GM23338 (cell line): ENCODE measurements at regions not wholly inside any gene's neighbourhood (a gene's known extent, or its start where the extent isn't known, plus 50 kb on each side); places are given as distances from the start of the nearest gene placed in this dataset.

Experiments used
- ATAC-seq: fragments of 200-7000 bp; cut with Tn5 transposase; 3 replicates; pipeline ENCODE4 v1.9.1; 2020
- DNase-seq: peaks from one replicate; pipeline ENCODE4 v3.0.0-alpha.2; 2015; ENCODE audit warnings: low spot score
- H2AFZ ChIP-seq: fragments of 200-600 bp; sonication (generic); 2 replicates; pipeline ENCODE4 v1.8.0; 2016; ENCODE audit warnings: antibody characterized with exemption, mild to moderate bottlenecking, moderate library complexity
- H3F3A ChIP-seq: fragments of 200-600 bp; sonication (generic); replicated peaks from 2 replicates; pipeline ENCODE4 v1.8.0; 2017; ENCODE audit warnings: antibody characterized with exemption, mixed run types, low read depth
- H3K27ac ChIP-seq: fragments of 200-600 bp; sonication (generic); 2 replicates; pipeline ENCODE4 v1.6.1; 2016; ENCODE audit warnings: low read depth
- H3K27me3 ChIP-seq: fragments of 200-600 bp; sonication (generic); 2 replicates; pipeline ENCODE4 v1.8.0; 2016; ENCODE audit warnings: mild to moderate bottlenecking, mixed run types, moderate library complexity; ENCODE audit not compliant: insufficient read depth
- H3K36me3 ChIP-seq: fragments of 200-600 bp; sonication (generic); 2 replicates; pipeline ENCODE4 v1.8.0; 2016; ENCODE audit warnings: mild to moderate bottlenecking; ENCODE audit not compliant: insufficient read depth
- H3K4me1 ChIP-seq: fragments of 200-600 bp; sonication (generic); 2 replicates; pipeline ENCODE4 v1.8.0; 2016; ENCODE audit warnings: mild to moderate bottlenecking, moderate library complexity; ENCODE audit not compliant: insufficient read depth
- H3K4me2 ChIP-seq: fragments of 200-600 bp; sonication (generic); 2 replicates; pipeline ENCODE4 v1.7.1; 2017; ENCODE audit warnings: mixed run types
- H3K4me3 ChIP-seq: fragments of 200-600 bp; sonication (generic); 2 replicates; pipeline ENCODE4 v1.6.1; 2016; ENCODE audit warnings: mixed run types
- H3K79me2 ChIP-seq: fragments of 200-600 bp; sonication (generic); replicated peaks from 2 replicates; pipeline ENCODE4 v1.8.0; 2017; ENCODE audit warnings: mild to moderate bottlenecking; ENCODE audit not compliant: insufficient read depth
- H3K9me2 ChIP-seq: fragments of 200-600 bp; sonication (generic); 2 replicates; pipeline ENCODE4 v1.8.0; 2017; ENCODE audit not compliant: insufficient read depth
- H4K20me1 ChIP-seq: fragments of 200-600 bp; sonication (generic); replicated peaks from 2 replicates; pipeline ENCODE4 v1.8.0; 2017; ENCODE audit warnings: mild to moderate bottlenecking; ENCODE audit not compliant: insufficient read depth
- H3K27ac Mint-ChIP-seq: 2 replicates; pipeline ENCODE4 v1.8.0; 2020; ENCODE audit warnings: inconsistent platforms, mild to moderate bottlenecking, moderate library complexity, mixed read lengths
- H3K27me3 Mint-ChIP-seq: 3 replicates; pipeline ENCODE4 v1.8.0; 2022; ENCODE audit warnings: low read depth, mild to moderate bottlenecking, moderate library complexity, mixed read lengths, inconsistent platforms; ENCODE audit not compliant: insufficient read depth, poor library complexity
- H3K36me3 Mint-ChIP-seq: 3 replicates; pipeline ENCODE4 v1.8.0; 2021; ENCODE audit warnings: low read depth, mild to moderate bottlenecking, inconsistent platforms, moderate library complexity, mixed read lengths
- H3K4me1 Mint-ChIP-seq: 3 replicates; pipeline ENCODE4 v1.8.0; 2020; ENCODE audit warnings: mild to moderate bottlenecking, inconsistent platforms, mixed read lengths
- H3K4me3 Mint-ChIP-seq: 3 replicates; pipeline ENCODE4 v1.8.0; 2021; ENCODE audit warnings: moderate library complexity, mild to moderate bottlenecking, inconsistent platforms, mixed read lengths
- H3K9me3 Mint-ChIP-seq: 3 replicates; pipeline ENCODE4 v1.8.0; 2020; ENCODE audit warnings: moderate library complexity, mild to moderate bottlenecking, inconsistent platforms, mixed read lengths
- CREB1 ChIP-seq: fragments of 250-450 bp; sonication (Bioruptor Pico); IDR thresholded peaks from 2 replicates; pipeline ENCODE4 v1.5.0; 2020; ENCODE audit warnings: low read depth, mild to moderate bottlenecking, moderate library complexity
- EZH2 ChIP-seq: fragments of 200-600 bp; sonication (generic); IDR thresholded peaks from one replicate; pipeline ENCODE4 v1.8.0; 2017; ENCODE audit warnings: antibody characterized with exemption, mild to moderate bottlenecking, low read depth; ENCODE audit not compliant: unreplicated experiment
- EZH2phosphoT487 ChIP-seq: fragments of 200-600 bp; sonication (generic); IDR thresholded peaks from one replicate; pipeline ENCODE4 v1.8.1; 2018; ENCODE audit warnings: antibody characterized with exemption; ENCODE audit not compliant: unreplicated experiment
- JUNB ChIP-seq: IDR thresholded peaks from one replicate; pipeline ENCODE4 v1.6.1; 2016; ENCODE audit warnings: antibody characterized with exemption; ENCODE audit not compliant: unreplicated experiment
- NANOG ChIP-seq: IDR thresholded peaks from 2 replicates; pipeline ENCODE4 v1.6.1; 2016; ENCODE audit warnings: antibody characterized with exemption, borderline replicate concordance
- POLR2AphosphoS5 ChIP-seq: IDR thresholded peaks from 2 replicates; pipeline ENCODE4 v1.6.1; 2016; ENCODE audit warnings: antibody characterized with exemption, low read depth
- REST ChIP-seq: IDR thresholded peaks from one replicate; pipeline ENCODE4 v1.6.1; 2018; ENCODE audit warnings: antibody characterized with exemption; ENCODE audit not compliant: unreplicated experiment
- STAT1 ChIP-seq: IDR thresholded peaks from one replicate; pipeline ENCODE4 v1.6.1; 2016; ENCODE audit warnings: antibody characterized with exemption; ENCODE audit not compliant: unreplicated experiment
- ZNF114 ChIP-seq: fragments of 250-450 bp; sonication (Bioruptor Pico); IDR thresholded peaks from 2 replicates; pipeline ENCODE4 v1.5.0; 2020; ENCODE audit warnings: mild to moderate bottlenecking, moderate library complexity
- ZNF331 ChIP-seq: fragments of 250-450 bp; sonication (Bioruptor Pico); IDR thresholded peaks from 2 replicates; pipeline ENCODE4 v1.5.0; 2020; ENCODE audit warnings: low read depth, mild to moderate bottlenecking, moderate library complexity
- TF ChIP-seq, protein P1 (sequence below): IDR thresholded peaks from 2 replicates; pipeline ENCODE4 v1.6.1; 2016; ENCODE audit warnings: antibody characterized with exemption
- TF ChIP-seq, protein P2 (sequence below), 2 experiments: fragments of 200-600 bp in 1 of 2; sonication (generic) in 1 of 2; conservative IDR thresholded peaks; 2 replicates each; pipeline versions ENCODE4 v1.5.1 to v1.6.1; 2016 to 2017; ENCODE audit warnings: antibody characterized with exemption in 2 of 2, low read depth in 2 of 2, mild to moderate bottlenecking in 2 of 2, moderate library complexity in 1 of 2
- TF ChIP-seq, protein P3 (sequence below): fragments of 250-450 bp; sonication (Bioruptor Pico); IDR thresholded peaks from 2 replicates; pipeline ENCODE4 v1.5.0; 2020; ENCODE audit warnings: mild to moderate bottlenecking, moderate library complexity

DNA sequence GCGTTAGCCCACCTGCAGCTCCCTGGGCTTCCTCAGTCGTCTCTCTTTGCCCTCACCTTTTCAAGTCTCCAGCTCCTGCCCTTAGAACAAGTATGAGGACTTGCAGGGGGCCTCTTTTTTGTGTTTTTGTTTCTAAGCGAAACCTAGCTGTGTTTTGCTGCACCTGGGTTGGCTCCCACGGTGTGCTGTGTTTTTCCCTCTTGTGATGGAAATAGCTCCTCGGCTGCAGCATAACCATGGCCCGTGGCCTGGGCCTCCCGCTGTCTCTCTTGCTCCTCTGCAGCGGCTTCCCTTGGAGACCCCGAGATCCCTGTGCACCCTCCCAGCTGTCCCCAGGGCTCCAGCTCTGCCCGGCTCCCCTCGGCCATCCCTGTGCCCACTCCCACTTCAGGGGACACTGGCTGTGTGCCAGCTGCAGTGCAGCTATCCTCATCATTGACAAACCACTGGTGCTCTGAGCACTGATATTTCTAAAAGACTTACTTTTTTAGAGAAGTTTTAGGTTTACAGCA is 75.6 kb upstream of the TCERG1L start:
- H3K36me3 ChIP-seq, result no peaks in the 10 kb centered on the region
- no peaks in the 10 kb centered on the region for H3F3A ChIP-seq
- H3K27me3 ChIP-seq, result no peaks in the 10 kb centered on the region
- no peak for TF ChIP-seq EZH2phosphoT487
- TF ChIP-seq, protein P1, sequence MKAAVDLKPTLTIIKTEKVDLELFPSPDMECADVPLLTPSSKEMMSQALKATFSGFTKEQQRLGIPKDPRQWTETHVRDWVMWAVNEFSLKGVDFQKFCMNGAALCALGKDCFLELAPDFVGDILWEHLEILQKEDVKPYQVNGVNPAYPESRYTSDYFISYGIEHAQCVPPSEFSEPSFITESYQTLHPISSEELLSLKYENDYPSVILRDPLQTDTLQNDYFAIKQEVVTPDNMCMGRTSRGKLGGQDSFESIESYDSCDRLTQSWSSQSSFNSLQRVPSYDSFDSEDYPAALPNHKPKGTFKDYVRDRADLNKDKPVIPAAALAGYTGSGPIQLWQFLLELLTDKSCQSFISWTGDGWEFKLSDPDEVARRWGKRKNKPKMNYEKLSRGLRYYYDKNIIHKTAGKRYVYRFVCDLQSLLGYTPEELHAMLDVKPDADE, result no peak
- no peak for TF ChIP-seq REST
- TF ChIP-seq NANOG, result no peak
- no peak for TF ChIP-seq JUNB
- TF ChIP-seq CREB1 (CRISPR knock-in tag), result no peak
- TF ChIP-seq POLR2AphosphoS5, result no peak
- TF ChIP-seq, protein P2, sequence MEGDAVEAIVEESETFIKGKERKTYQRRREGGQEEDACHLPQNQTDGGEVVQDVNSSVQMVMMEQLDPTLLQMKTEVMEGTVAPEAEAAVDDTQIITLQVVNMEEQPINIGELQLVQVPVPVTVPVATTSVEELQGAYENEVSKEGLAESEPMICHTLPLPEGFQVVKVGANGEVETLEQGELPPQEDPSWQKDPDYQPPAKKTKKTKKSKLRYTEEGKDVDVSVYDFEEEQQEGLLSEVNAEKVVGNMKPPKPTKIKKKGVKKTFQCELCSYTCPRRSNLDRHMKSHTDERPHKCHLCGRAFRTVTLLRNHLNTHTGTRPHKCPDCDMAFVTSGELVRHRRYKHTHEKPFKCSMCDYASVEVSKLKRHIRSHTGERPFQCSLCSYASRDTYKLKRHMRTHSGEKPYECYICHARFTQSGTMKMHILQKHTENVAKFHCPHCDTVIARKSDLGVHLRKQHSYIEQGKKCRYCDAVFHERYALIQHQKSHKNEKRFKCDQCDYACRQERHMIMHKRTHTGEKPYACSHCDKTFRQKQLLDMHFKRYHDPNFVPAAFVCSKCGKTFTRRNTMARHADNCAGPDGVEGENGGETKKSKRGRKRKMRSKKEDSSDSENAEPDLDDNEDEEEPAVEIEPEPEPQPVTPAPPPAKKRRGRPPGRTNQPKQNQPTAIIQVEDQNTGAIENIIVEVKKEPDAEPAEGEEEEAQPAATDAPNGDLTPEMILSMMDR (conservative IDR thresholded peaks at IDR 0.05; ENCODE audit: low read depth in 2 of 2), result no peak
- TF ChIP-seq ZNF331, result no peak
- TF ChIP-seq ZNF114 (CRISPR knock-in tag), result no peak
- TF ChIP-seq, protein P3, sequence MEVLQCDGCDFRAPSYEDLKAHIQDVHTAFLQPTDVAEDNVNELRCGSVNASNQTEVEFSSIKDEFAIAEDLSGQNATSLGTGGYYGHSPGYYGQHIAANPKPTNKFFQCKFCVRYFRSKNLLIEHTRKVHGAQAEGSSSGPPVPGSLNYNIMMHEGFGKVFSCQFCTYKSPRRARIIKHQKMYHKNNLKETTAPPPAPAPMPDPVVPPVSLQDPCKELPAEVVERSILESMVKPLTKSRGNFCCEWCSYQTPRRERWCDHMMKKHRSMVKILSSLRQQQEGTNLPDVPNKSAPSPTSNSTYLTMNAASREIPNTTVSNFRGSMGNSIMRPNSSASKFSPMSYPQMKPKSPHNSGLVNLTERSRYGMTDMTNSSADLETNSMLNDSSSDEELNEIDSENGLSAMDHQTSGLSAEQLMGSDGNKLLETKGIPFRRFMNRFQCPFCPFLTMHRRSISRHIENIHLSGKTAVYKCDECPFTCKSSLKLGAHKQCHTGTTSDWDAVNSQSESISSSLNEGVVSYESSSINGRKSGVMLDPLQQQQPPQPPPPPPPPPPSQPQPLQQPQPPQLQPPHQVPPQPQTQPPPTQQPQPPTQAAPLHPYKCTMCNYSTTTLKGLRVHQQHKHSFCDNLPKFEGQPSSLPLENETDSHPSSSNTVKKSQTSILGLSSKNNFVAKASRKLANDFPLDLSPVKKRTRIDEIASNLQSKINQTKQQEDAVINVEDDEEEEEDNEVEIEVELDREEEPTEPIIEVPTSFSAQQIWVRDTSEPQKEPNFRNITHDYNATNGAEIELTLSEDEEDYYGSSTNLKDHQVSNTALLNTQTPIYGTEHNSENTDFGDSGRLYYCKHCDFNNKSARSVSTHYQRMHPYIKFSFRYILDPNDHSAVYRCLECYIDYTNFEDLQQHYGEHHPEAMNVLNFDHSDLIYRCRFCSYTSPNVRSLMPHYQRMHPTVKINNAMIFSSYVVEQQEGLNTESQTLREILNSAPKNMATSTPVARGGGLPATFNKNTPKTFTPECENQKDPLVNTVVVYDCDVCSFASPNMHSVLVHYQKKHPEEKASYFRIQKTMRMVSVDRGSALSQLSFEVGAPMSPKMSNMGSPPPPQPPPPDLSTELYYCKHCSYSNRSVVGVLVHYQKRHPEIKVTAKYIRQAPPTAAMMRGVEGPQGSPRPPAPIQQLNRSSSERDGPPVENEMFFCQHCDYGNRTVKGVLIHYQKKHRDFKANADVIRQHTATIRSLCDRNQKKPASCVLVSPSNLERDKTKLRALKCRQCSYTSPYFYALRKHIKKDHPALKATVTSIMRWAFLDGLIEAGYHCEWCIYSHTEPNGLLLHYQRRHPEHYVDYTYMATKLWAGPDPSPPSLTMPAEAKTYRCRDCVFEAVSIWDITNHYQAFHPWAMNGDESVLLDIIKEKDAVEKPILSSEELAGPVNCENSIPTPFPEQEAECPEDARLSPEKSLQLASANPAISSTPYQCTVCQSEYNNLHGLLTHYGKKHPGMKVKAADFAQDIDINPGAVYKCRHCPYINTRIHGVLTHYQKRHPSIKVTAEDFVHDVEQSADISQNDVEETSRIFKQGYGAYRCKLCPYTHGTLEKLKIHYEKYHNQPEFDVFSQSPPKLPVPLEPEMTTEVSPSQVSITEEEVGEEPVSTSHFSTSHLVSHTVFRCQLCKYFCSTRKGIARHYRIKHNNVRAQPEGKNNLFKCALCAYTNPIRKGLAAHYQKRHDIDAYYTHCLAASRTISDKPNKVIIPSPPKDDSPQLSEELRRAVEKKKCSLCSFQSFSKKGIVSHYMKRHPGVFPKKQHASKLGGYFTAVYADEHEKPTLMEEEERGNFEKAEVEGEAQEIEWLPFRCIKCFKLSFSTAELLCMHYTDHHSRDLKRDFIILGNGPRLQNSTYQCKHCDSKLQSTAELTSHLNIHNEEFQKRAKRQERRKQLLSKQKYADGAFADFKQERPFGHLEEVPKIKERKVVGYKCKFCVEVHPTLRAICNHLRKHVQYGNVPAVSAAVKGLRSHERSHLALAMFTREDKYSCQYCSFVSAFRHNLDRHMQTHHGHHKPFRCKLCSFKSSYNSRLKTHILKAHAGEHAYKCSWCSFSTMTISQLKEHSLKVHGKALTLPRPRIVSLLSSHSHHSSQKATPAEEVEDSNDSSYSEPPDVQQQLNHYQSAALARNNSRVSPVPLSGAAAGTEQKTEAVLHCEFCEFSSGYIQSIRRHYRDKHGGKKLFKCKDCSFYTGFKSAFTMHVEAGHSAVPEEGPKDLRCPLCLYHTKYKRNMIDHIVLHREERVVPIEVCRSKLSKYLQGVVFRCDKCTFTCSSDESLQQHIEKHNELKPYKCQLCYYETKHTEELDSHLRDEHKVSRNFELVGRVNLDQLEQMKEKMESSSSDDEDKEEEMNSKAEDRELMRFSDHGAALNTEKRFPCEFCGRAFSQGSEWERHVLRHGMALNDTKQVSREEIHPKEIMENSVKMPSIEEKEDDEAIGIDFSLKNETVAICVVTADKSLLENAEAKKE (CRISPR knock-in tag), result no peak
- TF ChIP-seq EZH2, result no peak
- TF ChIP-seq STAT1, result no peak
- peaks cover 26% of the 10 kb centered on the region for H3K36me3 Mint-ChIP-seq
- H3K27ac ChIP-seq, result no peak overlapping the region
- peaks cover 4% of the 10 kb centered on the region for H3K27me3 Mint-ChIP-seq
- H4K20me1 ChIP-seq, result no peaks in the 10 kb centered on the region
- peak; percentile 6 for DNase-seq
- H3K9me2 ChIP-seq, result no peaks in the 10 kb centered on the region
- H3K4me3 ChIP-seq, result no peak overlapping the region
- H3K27ac Mint-ChIP-seq, result no peak overlapping the region
- H2AFZ ChIP-seq, result no peak overlapping the region
- H3K4me3 Mint-ChIP-seq, result no peak overlapping the region
- ATAC-seq, result peak; percentile 63
- peaks cover 2% of the 10 kb centered on the region; the same call in 1 of the 3 replicates for H3K4me1 Mint-ChIP-seq
- peaks cover 95% of the 10 kb centered on the region for H3K9me3 Mint-ChIP-seq
- H3K79me2 ChIP-seq, result no peaks in the 10 kb centered on the region
- no peaks in the 10 kb centered on the region for H3K4me1 ChIP-seq
- no peak overlapping the region for H3K4me2 ChIP-seq
